ENCODE measurements at regions not wholly inside any gene's neighbourhood (a gene's known extent, or its start where the extent isn't known, plus 50 kb on each side); places are given as distances from the start of the nearest gene placed in this dataset.
"Not testable (repeated sequence)": the region's sequence is repeated elsewhere in the genome, so short reads cannot be mapped to it uniquely, and the experiment has no call there.

- TF ChIP-seq EZH2 (IDR thresholded peaks at IDR 0.05; ENCODE audit: insufficient read depth, poor library complexity, severe bottlenecking); EZH2phosphoT487 (IDR thresholded peaks at IDR 0.05; ENCODE audit: insufficient read depth, low read depth): not testable (repeated sequence)
These were observed 864.4 kb downstream of the GBE1 start for GRCh38 chr3:80897005-80897404.
